OCI-LY7 (cell line): ENCODE measurements at regions not wholly inside any gene's neighbourhood (a gene's known extent, or its start where the extent isn't known, plus 50 kb on each side); places are given as distances from the start of the nearest gene placed in this dataset.

ENCODE experiments used
- BruUV-seq: library from RNA; stranded (reverse); fragments of 400-500 nt; replicated peaks from 2 replicates; lab custom pipeline; 2021; lab: Mats Ljungman, UMichigan
- CTCF ChIA-PET: fragments of 300-600 bp; sonication (Branson Sonifier 250); formaldehyde crosslinking; loops from one replicate; lab custom pipeline; 2022; ENCODE audit warnings: antibody characterized with exemption; ENCODE audit not compliant: unreplicated experiment; lab: Charles Lee
- POLR2A ChIA-PET: fragments of 300-600 bp; sonication (Branson Sonifier 250); formaldehyde crosslinking; loops from one replicate; lab custom pipeline; 2022; ENCODE audit warnings: antibody characterized with exemption; lab: Charles Lee
- DNase-seq: peaks from one replicate; pipeline ENCODE4 v3.0.0-alpha.2; 2015; ENCODE audit warnings: low spot score
- H2AFZ ChIP-seq: fragments of 200-600 bp; sonication (generic), shearing (Covaris generic); 2 replicates; pipeline ENCODE4 v1.6.1; 2014; ENCODE audit warnings: mild to moderate bottlenecking, antibody characterized with exemption, low read length, moderate library complexity
- H3K27ac ChIP-seq: fragments of 200-600 bp; sonication (generic); 2 replicates; pipeline ENCODE4 v1.5.1; 2014; ENCODE audit warnings: mixed run types, low read depth, mild to moderate bottlenecking, moderate library complexity, low read length, inconsistent platforms; ENCODE audit not compliant: poor library complexity, severe bottlenecking
- H3K36me3 ChIP-seq: fragments of 200-600 bp; sonication (generic); 2 replicates; pipeline ENCODE4 v1.6.1; 2014; ENCODE audit warnings: mild to moderate bottlenecking, antibody characterized with exemption, low read length, moderate library complexity, mixed read lengths; ENCODE audit not compliant: insufficient read depth
- H3K4me1 ChIP-seq: fragments of 200-600 bp; sonication (generic); 2 replicates; pipeline ENCODE4 v1.5.1; 2014; ENCODE audit warnings: mild to moderate bottlenecking, low read length; ENCODE audit not compliant: insufficient read depth, poor library complexity, severe bottlenecking
- H3K4me2 ChIP-seq: fragments of 200-600 bp; sonication (generic); 2 replicates; pipeline ENCODE4 v1.6.1; 2014; ENCODE audit warnings: mild to moderate bottlenecking, low read length
- H3K4me3 ChIP-seq: fragments of 200-600 bp; sonication (generic); 2 replicates; pipeline ENCODE4 v1.5.1; 2014; ENCODE audit warnings: mild to moderate bottlenecking, low read depth, low read length; ENCODE audit not compliant: poor library complexity, severe bottlenecking
- H3K79me2 ChIP-seq: fragments of 200-600 bp; sonication (generic); 2 replicates; pipeline ENCODE4 v1.6.1; 2016; ENCODE audit warnings: low read depth, mild to moderate bottlenecking, low read length, moderate library complexity, mixed read lengths; ENCODE audit not compliant: insufficient read depth
- H3K9me2 ChIP-seq: fragments of 200-600 bp; sonication (generic); 2 replicates; pipeline ENCODE4 v1.6.1; 2016; ENCODE audit warnings: mild to moderate bottlenecking, low read length, mixed read lengths; ENCODE audit not compliant: insufficient read depth
- H3K9me3 ChIP-seq: fragments of 200-600 bp; sonication (generic); 2 replicates; pipeline ENCODE4 v1.6.1; 2014; ENCODE audit warnings: mild to moderate bottlenecking, mixed run types, low read length, mixed read lengths
- H4K20me1 ChIP-seq: fragments of 200-600 bp; sonication (generic); 2 replicates; pipeline ENCODE4 v1.6.1; 2014; ENCODE audit warnings: mild to moderate bottlenecking, antibody characterized with exemption, low read length, moderate library complexity, mixed read lengths; ENCODE audit not compliant: insufficient read depth
- EZH2phosphoT487 ChIP-seq: fragments of 200-600 bp; sonication (generic); IDR thresholded peaks from 2 replicates; pipeline ENCODE4 v1.6.1; 2018; ENCODE audit warnings: low read depth, borderline replicate concordance, mild to moderate bottlenecking, mixed run types, antibody characterized with exemption, low read length, moderate library complexity, mixed read lengths
- intact Hi-C: fragments of 100-400 bp; cut with micrococcal nuclease; formaldehyde crosslinking; loops from one replicate; pipeline ENCODE4 v1.10.0; 2022; ENCODE audit not compliant: unreplicated experiment
- TF ChIP-seq, protein P1 (sequence below): fragments of 200-600 bp; sonication (generic); conservative IDR thresholded peaks from 2 replicates; pipeline ENCODE4 v1.5.1; 2014; ENCODE audit warnings: mild to moderate bottlenecking, antibody characterized with exemption, low read length, moderate library complexity, mixed read lengths

DNA sequence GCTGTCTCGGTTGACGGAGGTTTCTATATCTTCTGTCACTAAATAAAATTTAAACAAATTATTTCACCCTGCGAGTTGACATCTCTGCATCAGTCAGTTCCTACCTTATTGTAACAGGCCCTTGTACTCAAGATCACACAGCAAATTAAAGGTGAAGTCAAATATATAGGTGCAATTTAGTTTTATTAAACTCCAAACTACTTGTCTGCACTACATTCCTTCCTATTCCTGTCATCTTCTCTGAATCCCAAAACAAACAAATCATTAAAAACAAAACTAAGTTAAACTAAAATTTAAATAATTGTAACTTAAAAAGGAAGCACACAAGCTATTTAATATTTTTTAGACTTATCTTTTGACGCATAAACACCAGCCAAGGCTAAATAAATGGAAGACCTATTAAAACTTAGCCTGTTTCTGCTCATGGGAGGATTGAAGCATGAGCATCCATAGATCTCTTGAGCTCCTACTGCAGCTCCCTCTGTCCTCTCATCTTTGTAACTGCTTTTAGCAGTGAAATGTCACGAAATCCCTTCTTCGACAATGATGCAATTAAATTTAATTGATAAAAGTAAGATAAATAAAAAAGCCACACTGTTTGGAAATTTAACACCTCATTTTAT, 1152.3 kb upstream of the GJE1 start:
- no peaks in the 10 kb centered on the region for H4K20me1 ChIP-seq
- no peak for TF ChIP-seq EZH2phosphoT487
- TF ChIP-seq, protein P1, sequence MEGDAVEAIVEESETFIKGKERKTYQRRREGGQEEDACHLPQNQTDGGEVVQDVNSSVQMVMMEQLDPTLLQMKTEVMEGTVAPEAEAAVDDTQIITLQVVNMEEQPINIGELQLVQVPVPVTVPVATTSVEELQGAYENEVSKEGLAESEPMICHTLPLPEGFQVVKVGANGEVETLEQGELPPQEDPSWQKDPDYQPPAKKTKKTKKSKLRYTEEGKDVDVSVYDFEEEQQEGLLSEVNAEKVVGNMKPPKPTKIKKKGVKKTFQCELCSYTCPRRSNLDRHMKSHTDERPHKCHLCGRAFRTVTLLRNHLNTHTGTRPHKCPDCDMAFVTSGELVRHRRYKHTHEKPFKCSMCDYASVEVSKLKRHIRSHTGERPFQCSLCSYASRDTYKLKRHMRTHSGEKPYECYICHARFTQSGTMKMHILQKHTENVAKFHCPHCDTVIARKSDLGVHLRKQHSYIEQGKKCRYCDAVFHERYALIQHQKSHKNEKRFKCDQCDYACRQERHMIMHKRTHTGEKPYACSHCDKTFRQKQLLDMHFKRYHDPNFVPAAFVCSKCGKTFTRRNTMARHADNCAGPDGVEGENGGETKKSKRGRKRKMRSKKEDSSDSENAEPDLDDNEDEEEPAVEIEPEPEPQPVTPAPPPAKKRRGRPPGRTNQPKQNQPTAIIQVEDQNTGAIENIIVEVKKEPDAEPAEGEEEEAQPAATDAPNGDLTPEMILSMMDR, result no peak
- no peaks in the 10 kb centered on the region for H3K79me2 ChIP-seq
- ChIA-PET CTCF (no interaction called here), POLR2A (interaction anchor here (1.3 kb wide), 1 partner anchor 8 kb away, joined by 6 read pairs; no protein-coding TSS in a partner anchor)
- H3K4me2 ChIP-seq, result no peak overlapping the region
- no peak overlapping the region for H3K4me3 ChIP-seq
- H3K9me3 ChIP-seq, result no peaks in the 10 kb centered on the region
- intact Hi-C loops, result no loop called here
- DNase-seq, result no peak
- H3K4me1 ChIP-seq, result no peaks in the 10 kb centered on the region
- H3K27ac ChIP-seq, result no peak overlapping the region
- H3K36me3 ChIP-seq, result no peaks in the 10 kb centered on the region
- BruUV-seq, result no TSS peak
- no peaks in the 10 kb centered on the region for H3K9me2 ChIP-seq
- H2AFZ ChIP-seq, result no peak overlapping the region

DNA sequence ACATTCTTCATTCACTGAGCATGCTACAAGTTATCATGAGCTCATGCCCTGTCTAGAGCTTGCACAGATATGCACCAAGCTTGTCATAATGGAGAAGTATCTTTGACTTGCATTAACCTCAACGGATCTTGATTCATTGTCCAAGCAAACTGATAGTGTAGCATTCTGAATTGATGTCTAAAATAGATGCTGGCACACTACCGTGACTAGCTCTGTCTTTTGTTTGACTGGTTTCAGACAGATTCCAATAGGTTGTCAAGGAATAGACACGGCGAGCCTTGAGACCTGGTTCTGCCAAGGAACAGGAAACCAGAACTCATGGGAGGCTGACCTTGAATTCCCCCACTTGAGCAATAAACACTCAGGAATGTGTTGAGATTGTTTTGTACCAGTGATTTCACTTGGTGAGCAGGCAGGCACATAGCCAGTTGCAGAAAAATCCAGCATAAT, 1153.1 kb upstream of the GJE1 start:
- Histone ChIP-seq H3K27ac (no peak overlapping the region), H3K36me3 (no peaks in the 10 kb centered on the region), H3K9me2 (no peaks in the 10 kb centered on the region), H3K4me3 (no peak overlapping the region), H3K4me1 (no peaks in the 10 kb centered on the region), H3K4me2 (no peak overlapping the region), H4K20me1 (no peaks in the 10 kb centered on the region), H2AFZ (no peak overlapping the region), H3K79me2 (no peaks in the 10 kb centered on the region), H3K9me3 (no peaks in the 10 kb centered on the region)
- intact Hi-C loops, result no loop called here
- ChIA-PET CTCF (no interaction called here), POLR2A (interaction anchor here (1.3 kb wide), 1 partner anchor 8 kb away, joined by 6 read pairs; no protein-coding TSS in a partner anchor)
- BruUV-seq, result no TSS peak
- DNase-seq, result no peak
- TF ChIP-seq, protein P1, result no peak
- TF ChIP-seq EZH2phosphoT487, result no peak

DNA sequence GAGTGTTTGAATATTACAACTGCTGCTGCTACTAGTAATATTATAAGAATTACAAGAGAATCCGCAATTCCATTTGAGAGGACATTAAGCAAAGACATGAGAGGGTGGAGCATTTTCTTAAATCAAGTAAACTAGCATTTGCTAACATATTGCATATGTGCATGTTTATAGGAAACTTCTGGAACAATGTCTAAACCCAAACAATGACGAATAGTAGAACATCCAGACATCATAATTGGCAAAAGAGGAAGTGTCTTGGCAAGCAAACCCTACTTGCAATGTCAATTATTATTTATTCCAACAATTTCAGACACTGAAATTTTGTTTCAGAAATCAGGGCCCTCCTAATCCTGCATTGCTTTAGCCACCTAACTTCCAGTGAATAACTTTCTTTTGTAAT, 1155.3 kb upstream of the GJE1 start:
- CTCF ChIA-PET, result no interaction called here
- no peak for DNase-seq
- H3K27ac ChIP-seq, result no peak overlapping the region
- H3K4me3 ChIP-seq, result no peak overlapping the region
- H3K9me2 ChIP-seq, result no peaks in the 10 kb centered on the region
- no peaks in the 10 kb centered on the region for H3K9me3 ChIP-seq
- no peak overlapping the region for H3K4me2 ChIP-seq
- POLR2A ChIA-PET, result no interaction called here
- no peaks in the 10 kb centered on the region for H3K36me3 ChIP-seq
- no peak for TF ChIP-seq EZH2phosphoT487
- TF ChIP-seq, protein P1, result no peak
- H3K79me2 ChIP-seq, result no peaks in the 10 kb centered on the region
- no peak overlapping the region for H2AFZ ChIP-seq
- no peaks in the 10 kb centered on the region for H3K4me1 ChIP-seq
- no TSS peak for BruUV-seq
- no peaks in the 10 kb centered on the region for H4K20me1 ChIP-seq
- intact Hi-C loops, result no loop called here
